Aorta (tissue), 5 donors: ENCODE measurements at regions not wholly inside any gene's neighbourhood (a gene's known extent, or its start where the extent isn't known, plus 50 kb on each side); places are given as distances from the start of the nearest gene placed in this dataset.

Source experiments
- ATAC-seq: fragments of 200-7000 bp; cut with Tn5 transposase; one replicate; pipeline ENCODE4 v1.9.1; 2022; ENCODE audit warnings: moderate library complexity; ENCODE audit not compliant: low FRiP score
- DNase-seq, 2 donors: peaks; one replicate each; pipeline ENCODE4 v3.0.0-alpha.2; 2020
- H3K27ac ChIP-seq, 2 donors: one replicate each; pipeline ENCODE4 v1.5.1; 2013; ENCODE audit warnings: low read length in 2 of 2, mild to moderate bottlenecking in 2 of 2, moderate library complexity in 2 of 2, control low read depth in 1 of 2, inconsistent platforms in 1 of 2, low read depth in 1 of 2
- H3K27me3 ChIP-seq, 2 donors: one replicate each; pipeline ENCODE4 v1.6.1; 2013; ENCODE audit warnings: control low read depth in 1 of 2, low read length in 1 of 2, mild to moderate bottlenecking in 1 of 2, moderate library complexity in 1 of 2; ENCODE audit not compliant: insufficient read depth in 2 of 2, control insufficient read depth in 1 of 2
- H3K36me3 ChIP-seq, 2 donors: one replicate each; pipeline ENCODE4 v1.6.1; 2013; ENCODE audit warnings: control low read depth in 1 of 2, low read length in 1 of 2, mild to moderate bottlenecking in 1 of 2; ENCODE audit not compliant: insufficient read depth in 2 of 2, control insufficient read depth in 1 of 2
- H3K4me1 ChIP-seq, 2 donors: one replicate each; pipeline ENCODE4 v1.6.1; 2013; ENCODE audit warnings: low read length in 2 of 2, control low read depth in 1 of 2, mild to moderate bottlenecking in 1 of 2, moderate library complexity in 1 of 2; ENCODE audit not compliant: insufficient read depth in 2 of 2, control insufficient read depth in 1 of 2
- H3K4me3 ChIP-seq, 2 donors: one replicate each; pipeline ENCODE4 v1.5.1; 2013; ENCODE audit warnings: low read length in 2 of 2, control low read depth in 1 of 2, mild to moderate bottlenecking in 1 of 2
- H3K9me3 ChIP-seq: one replicate; pipeline ENCODE4 v1.6.1; 2013; ENCODE audit warnings: mild to moderate bottlenecking, low read length; ENCODE audit not compliant: control insufficient read depth
- WGBS, 2 donors: extraction: QIAGEN DNeasy Blood & Tissue Kit; methylation state at CpG; one replicate each; pipeline ENCODE4 v1.1.7; 2013; 5-methylcytosine and 5-hydroxymethylcytosine counted together
- intact Hi-C, 2 donors: fragments of 100-400 bp; cut with DNase I; formaldehyde crosslinking; loops; one replicate each; pipeline versions ENCODE4 v1.14.2 to v1.15.0; 2022
- donor health status: healthy with polysubstance abuse.
- donor health status: Bipolar disorder and iron deficiency.
- donor health status: DM: no; HTN: no; CAD: no.
- donor health status: DM: no; HTN: no; CAD: no.
- donor health status: DM: yes; HTN: yes; CAD: no.

GRCh38 chr2:44093970-44094369, 74.7 kb upstream of the PPM1B start:
- 91% methylated on average over 3 of the region's 3 CpGs for WGBS, 2 donors
- H3K36me3 ChIP-seq: peaks cover 0 to 2% of the 10 kb centered on the region in 2 donors
- no peak for ATAC-seq

GRCh38 chr2:44097322-44097907, 71.3 kb upstream of the PPM1B start:
- peaks cover 2% of the 10 kb centered on the region for H3K9me3 ChIP-seq
- no peak overlapping the region for H3K4me3 ChIP-seq
- H3K36me3 ChIP-seq: peaks cover 0 to 2% of the 10 kb centered on the region in 2 donors
- no peak overlapping the region for H3K27ac ChIP-seq
- no peaks in the 10 kb centered on the region for H3K27me3 ChIP-seq
- H3K4me1 ChIP-seq: peaks cover 0 to 2% of the 10 kb centered on the region in 2 donors
- intact Hi-C loops: no loop called here
- ATAC-seq (no peak), DNase-seq (no peak)
- WGBS, 2 donors: 84 to 86% methylated on average over 6 of the region's 6 CpGs

More at GRCh38 chr2:44093970-44094369, 74.7 kb upstream of the PPM1B start:
- no peaks in the 10 kb centered on the region for H3K27me3 ChIP-seq
- intact Hi-C loops: no loop called here
- H3K27ac ChIP-seq: no peak overlapping the region
- H3K4me3 ChIP-seq: no peak overlapping the region
- DNase-seq: no peak
- H3K4me1 ChIP-seq: no peaks in the 10 kb centered on the region
- peaks cover 2% of the 10 kb centered on the region for H3K9me3 ChIP-seq

GRCh38 chr2:44098050-44098449, 70.6 kb upstream of the PPM1B start:
- DNase-seq: no peak
- Histone ChIP-seq H3K27me3 (no peaks in the 10 kb centered on the region), H3K4me3 (no peak overlapping the region), H3K27ac (no peak overlapping the region), H3K9me3 (peaks cover 2% of the 10 kb centered on the region), H3K4me1 (peaks cover 0 to 2% of the 10 kb centered on the region in 2 donors), H3K36me3 (peaks cover 0 to 2% of the 10 kb centered on the region in 2 donors)
- no peak for ATAC-seq
- intact Hi-C loops: no loop called here
- 79 to 82% methylated on average over 3 of the region's 3 CpGs for whole genome bisulfite sequencing, 2 donors

GRCh38 chr2:44098891-44099290, 69.8 kb upstream of the PPM1B start:
- no peak overlapping the region for H3K27ac ChIP-seq
- peaks cover 0 to 2% of the 10 kb centered on the region in 2 donors for H3K4me1 ChIP-seq
- H3K36me3 ChIP-seq: no peaks in the 10 kb centered on the region
- DNase-seq (no peak), ATAC-seq (no peak)
- H3K27me3 ChIP-seq: no peaks in the 10 kb centered on the region
- H3K9me3 ChIP-seq: no peaks in the 10 kb centered on the region
- intact Hi-C loops: no loop called here
- H3K4me3 ChIP-seq: no peak overlapping the region
- 93 to 95% methylated on average over 6 of the region's 6 CpGs for WGBS, 2 donors

GRCh38 chr2:44100351-44100750, 68.3 kb upstream of the PPM1B start:
- intact Hi-C loops: no loop called here
- H3K9me3 ChIP-seq: no peaks in the 10 kb centered on the region
- H3K4me3 ChIP-seq: no peak overlapping the region
- H3K27me3 ChIP-seq: no peaks in the 10 kb centered on the region
- 61 to 70% methylated on average over 3 of the region's 3 CpGs for WGBS, 2 donors
- no peaks in the 10 kb centered on the region for H3K36me3 ChIP-seq
- ATAC-seq (peak; percentile 84), DNase-seq (peak; percentile 83 to 87)
- no peak overlapping the region for H3K27ac ChIP-seq
- peaks cover 0 to 2% of the 10 kb centered on the region in 2 donors for H3K4me1 ChIP-seq

- Histone ChIP-seq H3K27me3 (no peaks in the 10 kb centered on the region), H3K4me1 (peaks cover 0 to 2% of the 10 kb centered on the region in 2 donors), H3K36me3 (no peaks in the 10 kb centered on the region), H3K9me3 (no peaks in the 10 kb centered on the region), H3K4me3 (no peak overlapping the region), H3K27ac (no peak overlapping the region)
- WGBS, 2 donors: 61 to 63% methylated on average over 1 of the region's 1 CpG
- intact Hi-C loops: no loop called here
- DNase-seq (no peak), ATAC-seq (no peak)
Measured at GRCh38 chr2:44101246-44101645, 67.4 kb upstream of the PPM1B start.

GRCh38 chr2:44102790-44103562, 65.7 kb upstream of the PPM1B start:
- Histone ChIP-seq H3K4me1 (peaks cover 0 to 2% of the 10 kb centered on the region in 2 donors), H3K9me3 (no peaks in the 10 kb centered on the region), H3K36me3 (no peaks in the 10 kb centered on the region), H3K27me3 (no peaks in the 10 kb centered on the region), H3K4me3 (no peak overlapping the region), H3K27ac (no peak overlapping the region)
- no peak for DNase-seq
- no peak for ATAC-seq
- intact Hi-C loops: no loop called here
- WGBS, 2 donors: 76 to 79% methylated on average over 8 of the region's 8 CpGs

- peaks cover 0 to 2% of the 10 kb centered on the region in 2 donors for H3K4me1 ChIP-seq
- no peak overlapping the region for H3K4me3 ChIP-seq
- no peaks in the 10 kb centered on the region for H3K9me3 ChIP-seq
- H3K27me3 ChIP-seq: no peaks in the 10 kb centered on the region
- ATAC-seq (no peak), DNase-seq (no peak)
- WGBS, 2 donors: 83 to 84% methylated on average over 6 of the region's 6 CpGs
- H3K27ac ChIP-seq: no peak overlapping the region
- intact Hi-C loops: no loop called here
- no peaks in the 10 kb centered on the region for H3K36me3 ChIP-seq
Measured at GRCh38 chr2:44103639-44104038, 65.0 kb upstream of the PPM1B start.

- intact Hi-C loops: no loop called here
- no peak overlapping the region for H3K4me3 ChIP-seq
- H3K27ac ChIP-seq: no peak overlapping the region
- H3K27me3 ChIP-seq: no peaks in the 10 kb centered on the region
- H3K9me3 ChIP-seq: no peaks in the 10 kb centered on the region
- ATAC-seq: no peak
- no peaks in the 10 kb centered on the region for H3K36me3 ChIP-seq
- peaks cover 0 to 2% of the 10 kb centered on the region in 2 donors for H3K4me1 ChIP-seq
- 94 to 100% methylated on average over 1 of the region's 1 CpG for WGBS, 2 donors
- no peak for DNase-seq
Measured at GRCh38 chr2:44104855-44105271, 63.8 kb upstream of the PPM1B start.
